ENCODE measurements at regions not wholly inside any gene's neighbourhood (a gene's known extent, or its start where the extent isn't known, plus 50 kb on each side); places are given as distances from the start of the nearest gene placed in this dataset.
"Not testable (repeated sequence)": the region's sequence is repeated elsewhere in the genome, so short reads cannot be mapped to it uniquely, and the experiment has no call there.

GRCh38 chr2:56034258-56034657, 110.7 kb upstream of the EFEMP1 start:
- TF ChIP-seq CTCF (IDR thresholded peaks at IDR 0.05; ENCODE audit: low read depth, low read length), result no peak
- no peak overlapping the region for H3K4me3 ChIP-seq (ENCODE audit: low read depth, low read length)

GRCh38 chr2:56040189-56040588, 116.6 kb upstream of the EFEMP1 start:
- no peak overlapping the region for H3K4me3 ChIP-seq (ENCODE audit: low read depth, low read length)
- no peak for TF ChIP-seq CTCF (IDR thresholded peaks at IDR 0.05; ENCODE audit: low read depth, low read length)

- TF ChIP-seq CTCF (IDR thresholded peaks at IDR 0.05; ENCODE audit: low read depth, low read length), result no peak
- no peak overlapping the region for H3K4me3 ChIP-seq (ENCODE audit: low read depth, low read length)
Observed at GRCh38 chr2:56040834-56041233, 117.3 kb upstream of the EFEMP1 start.

- no peak for TF ChIP-seq CTCF (IDR thresholded peaks at IDR 0.05; ENCODE audit: low read depth, low read length)
- no peak overlapping the region for H3K4me3 ChIP-seq (ENCODE audit: low read depth, low read length)
Observed at GRCh38 chr2:56047136-56047535, 123.6 kb upstream of the EFEMP1 start.

- H3K4me3 ChIP-seq (ENCODE audit: low read depth, low read length), result no peak overlapping the region
- TF ChIP-seq CTCF (IDR thresholded peaks at IDR 0.05; ENCODE audit: low read depth, low read length), result no peak
Observed at GRCh38 chr2:56049233-56049845, 125.8 kb upstream of the EFEMP1 start.

- H3K4me3 ChIP-seq (ENCODE audit: low read depth, low read length), result no peak overlapping the region
- TF ChIP-seq CTCF (IDR thresholded peaks at IDR 0.05; ENCODE audit: low read depth, low read length), result no peak
Observed at GRCh38 chr2:56053679-56054078, 130.1 kb upstream of the EFEMP1 start.

- no peak overlapping the region for H3K4me3 ChIP-seq (ENCODE audit: low read depth, low read length)
- no peak for TF ChIP-seq CTCF (IDR thresholded peaks at IDR 0.05; ENCODE audit: low read depth, low read length)
Observed at GRCh38 chr2:56055405-56055804, 128.4 kb upstream of the CCDC85A start.

GRCh38 chr2:56061327-56061726, 122.5 kb upstream of the CCDC85A start:
- not testable (repeated sequence) for H3K4me3 ChIP-seq (ENCODE audit: low read depth, low read length)

Measured in WI38 (cell line).